Breast epithelium (tissue), 3 donors: ENCODE measurements at regions not wholly inside any gene's neighbourhood (a gene's known extent, or its start where the extent isn't known, plus 50 kb on each side); places are given as distances from the start of the nearest gene placed in this dataset.

Source experiments
- POLR2A ChIP-seq: fragments of 450-650 bp; IDR thresholded peaks from one replicate; pipeline ENCODE4 v1.6.1; 2016; ENCODE audit warnings: antibody characterized with exemption, mild to moderate bottlenecking, moderate library complexity
- POLR2AphosphoS5 ChIP-seq, 3 donors: sonication (generic); formaldehyde crosslinking; IDR thresholded peaks; one replicate each; pipeline ENCODE4 v1.6.1; 2017; ENCODE audit warnings: antibody characterized with exemption in 3 of 3
- TF ChIP-seq, protein P1 (sequence below), 3 donors: fragments of 450-650 bp; IDR thresholded peaks; one replicate each; pipeline ENCODE4 v1.5.1; 2016 to 2017; ENCODE audit warnings: antibody characterized with exemption in 3 of 3, mild to moderate bottlenecking in 3 of 3, moderate library complexity in 3 of 3

DNA sequence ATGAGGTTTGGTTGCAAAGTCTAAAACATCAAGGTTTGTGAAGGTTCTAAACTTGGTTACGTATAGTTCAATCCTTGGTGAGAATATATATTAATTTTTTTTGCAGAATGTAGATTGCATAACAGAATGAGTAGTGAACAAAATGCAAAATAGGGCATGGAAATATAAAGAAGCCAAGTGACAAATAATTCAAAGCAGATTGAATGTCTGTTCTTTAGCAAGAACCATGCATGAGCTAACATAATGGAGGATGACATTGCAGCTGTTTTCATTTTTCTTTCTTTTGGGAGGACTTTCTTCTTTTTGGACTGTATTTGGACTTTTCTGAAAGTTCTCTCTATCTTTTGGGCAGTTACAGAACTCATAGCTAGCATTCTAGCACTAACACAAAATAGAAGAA lies 194.8 kb upstream of the MRPS30 start:
- TF ChIP-seq, protein P1, sequence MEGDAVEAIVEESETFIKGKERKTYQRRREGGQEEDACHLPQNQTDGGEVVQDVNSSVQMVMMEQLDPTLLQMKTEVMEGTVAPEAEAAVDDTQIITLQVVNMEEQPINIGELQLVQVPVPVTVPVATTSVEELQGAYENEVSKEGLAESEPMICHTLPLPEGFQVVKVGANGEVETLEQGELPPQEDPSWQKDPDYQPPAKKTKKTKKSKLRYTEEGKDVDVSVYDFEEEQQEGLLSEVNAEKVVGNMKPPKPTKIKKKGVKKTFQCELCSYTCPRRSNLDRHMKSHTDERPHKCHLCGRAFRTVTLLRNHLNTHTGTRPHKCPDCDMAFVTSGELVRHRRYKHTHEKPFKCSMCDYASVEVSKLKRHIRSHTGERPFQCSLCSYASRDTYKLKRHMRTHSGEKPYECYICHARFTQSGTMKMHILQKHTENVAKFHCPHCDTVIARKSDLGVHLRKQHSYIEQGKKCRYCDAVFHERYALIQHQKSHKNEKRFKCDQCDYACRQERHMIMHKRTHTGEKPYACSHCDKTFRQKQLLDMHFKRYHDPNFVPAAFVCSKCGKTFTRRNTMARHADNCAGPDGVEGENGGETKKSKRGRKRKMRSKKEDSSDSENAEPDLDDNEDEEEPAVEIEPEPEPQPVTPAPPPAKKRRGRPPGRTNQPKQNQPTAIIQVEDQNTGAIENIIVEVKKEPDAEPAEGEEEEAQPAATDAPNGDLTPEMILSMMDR (IDR thresholded peaks at IDR 0.05) = no peak
- TF ChIP-seq POLR2A (no peak), POLR2AphosphoS5 (IDR thresholded peaks at IDR 0.05) (no peak)
